ENCODE measurements at regions not wholly inside any gene's neighbourhood (a gene's known extent, or its start where the extent isn't known, plus 50 kb on each side); places are given as distances from the start of the nearest gene placed in this dataset.

- H3K27ac ChIP-seq, result no peak overlapping the region
- TF ChIP-seq, protein P1, sequence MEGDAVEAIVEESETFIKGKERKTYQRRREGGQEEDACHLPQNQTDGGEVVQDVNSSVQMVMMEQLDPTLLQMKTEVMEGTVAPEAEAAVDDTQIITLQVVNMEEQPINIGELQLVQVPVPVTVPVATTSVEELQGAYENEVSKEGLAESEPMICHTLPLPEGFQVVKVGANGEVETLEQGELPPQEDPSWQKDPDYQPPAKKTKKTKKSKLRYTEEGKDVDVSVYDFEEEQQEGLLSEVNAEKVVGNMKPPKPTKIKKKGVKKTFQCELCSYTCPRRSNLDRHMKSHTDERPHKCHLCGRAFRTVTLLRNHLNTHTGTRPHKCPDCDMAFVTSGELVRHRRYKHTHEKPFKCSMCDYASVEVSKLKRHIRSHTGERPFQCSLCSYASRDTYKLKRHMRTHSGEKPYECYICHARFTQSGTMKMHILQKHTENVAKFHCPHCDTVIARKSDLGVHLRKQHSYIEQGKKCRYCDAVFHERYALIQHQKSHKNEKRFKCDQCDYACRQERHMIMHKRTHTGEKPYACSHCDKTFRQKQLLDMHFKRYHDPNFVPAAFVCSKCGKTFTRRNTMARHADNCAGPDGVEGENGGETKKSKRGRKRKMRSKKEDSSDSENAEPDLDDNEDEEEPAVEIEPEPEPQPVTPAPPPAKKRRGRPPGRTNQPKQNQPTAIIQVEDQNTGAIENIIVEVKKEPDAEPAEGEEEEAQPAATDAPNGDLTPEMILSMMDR (IDR thresholded peaks at IDR 0.05), result no peak
- no peak for TF ChIP-seq POLR2A (IDR thresholded peaks at IDR 0.05)
- no peaks in the 10 kb centered on the region for H3K4me1 ChIP-seq
- no peak for DNase-seq
- no peaks in the 10 kb centered on the region for H3K27me3 ChIP-seq
- no peak overlapping the region for H3K4me3 ChIP-seq
- intact Hi-C loops (cut with DNase I; ENCODE audit: low total_unique reads), result no loop called here
- H3K36me3 ChIP-seq, result no peaks in the 10 kb centered on the region
- H3K9me3 ChIP-seq, result no peaks in the 10 kb centered on the region
Observed at GRCh38 chr2:146496248-146496647, 1348.6 kb upstream of the ACVR2A start.

GRCh38 chr2:146489386-146489785 is 1355.4 kb upstream of the ACVR2A start:
- TF ChIP-seq, protein P1 (IDR thresholded peaks at IDR 0.05), result no peak
- Histone ChIP-seq H3K9me3 (no peaks in the 10 kb centered on the region), H3K36me3 (no peaks in the 10 kb centered on the region)

DNA sequence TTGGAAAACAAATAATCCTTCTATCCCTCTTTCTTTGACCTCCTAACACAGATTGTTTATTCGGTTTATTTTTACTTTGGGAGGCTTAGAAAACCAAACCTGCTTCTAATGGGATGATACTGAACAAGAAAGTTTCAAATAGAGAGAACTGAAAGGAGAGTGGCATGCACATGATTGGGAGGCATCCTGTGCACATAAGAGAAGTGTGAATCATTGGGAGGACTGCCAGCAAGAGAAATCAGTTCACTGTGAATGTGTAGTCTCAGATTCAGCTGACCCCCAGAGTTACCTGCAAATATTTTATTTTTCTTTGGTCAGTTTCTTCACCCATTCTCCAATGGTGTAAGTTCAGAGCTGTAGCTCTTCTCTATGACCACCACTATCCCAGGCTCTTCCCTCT is 1363.2 kb upstream of the ACVR2A start:
- Histone ChIP-seq H3K36me3 (no peaks in the 10 kb centered on the region), H3K9me3 (no peaks in the 10 kb centered on the region)
- TF ChIP-seq, protein P1 (IDR thresholded peaks at IDR 0.05), result no peak
- TF ChIP-seq POLR2A (IDR thresholded peaks at IDR 0.05), result no peak

More at GRCh38 chr2:146489386-146489785, 1355.4 kb upstream of the ACVR2A start:
- Histone ChIP-seq H3K27ac (no peak overlapping the region), H3K4me1 (no peaks in the 10 kb centered on the region), H3K27me3 (no peaks in the 10 kb centered on the region), H3K4me3 (no peak overlapping the region)
- no peak for DNase-seq
- intact Hi-C loops (cut with DNase I; ENCODE audit: low total_unique reads), result no loop called here

GRCh38 chr2:146477383-146477782 is 1367.4 kb upstream of the ACVR2A start:
- Histone ChIP-seq H3K27ac (no peak overlapping the region), H3K4me3 (no peak overlapping the region), H3K27me3 (no peaks in the 10 kb centered on the region), H3K9me3 (no peaks in the 10 kb centered on the region), H3K36me3 (no peaks in the 10 kb centered on the region), H3K4me1 (no peaks in the 10 kb centered on the region)
- TF ChIP-seq, protein P1 (IDR thresholded peaks at IDR 0.05), result no peak
- no peak for TF ChIP-seq POLR2A (IDR thresholded peaks at IDR 0.05)
- DNase-seq, result no peak
- intact Hi-C loops (cut with DNase I; ENCODE audit: low total_unique reads), result no loop called here

More for the DNA sequence above, 1363.2 kb upstream of the ACVR2A start:
- Histone ChIP-seq H3K4me1 (no peaks in the 10 kb centered on the region), H3K27ac (no peak overlapping the region), H3K4me3 (no peak overlapping the region), H3K27me3 (no peaks in the 10 kb centered on the region)
- DNase-seq, result no peak
- intact Hi-C loops (cut with DNase I; ENCODE audit: low total_unique reads), result no loop called here

GRCh38 chr2:146468578-146468977 is 1376.3 kb upstream of the ACVR2A start:
- H3K4me3 ChIP-seq, result no peak overlapping the region
- H3K36me3 ChIP-seq, result no peaks in the 10 kb centered on the region
- no peaks in the 10 kb centered on the region for H3K27me3 ChIP-seq
- H3K27ac ChIP-seq, result no peak overlapping the region
- no peaks in the 10 kb centered on the region for H3K4me1 ChIP-seq
- H3K9me3 ChIP-seq, result no peaks in the 10 kb centered on the region
- no peak for DNase-seq
- TF ChIP-seq, protein P1 (IDR thresholded peaks at IDR 0.05), result no peak
- no peak for TF ChIP-seq POLR2A (IDR thresholded peaks at IDR 0.05)
- intact Hi-C loops (cut with DNase I; ENCODE audit: low total_unique reads), result no loop called here

Data from uterus (tissue), 3 donors.